Natural killer cell (primary cell): ENCODE measurements at regions not wholly inside any gene's neighbourhood (a gene's known extent, or its start where the extent isn't known, plus 50 kb on each side); places are given as distances from the start of the nearest gene placed in this dataset.

Source experiments
- ATAC-seq, 3 donors: fragments of 150-1000 bp in 2 of 3; fragments of 200-7000 bp in 1 of 3; cut with Tn5 transposase; 1 replicate in 1 of 3; 2 replicates in 2 of 3; pipeline ENCODE4 v1.10.0; 2021; ENCODE audit warnings: mild to moderate bottlenecking in 2 of 3, moderate library complexity in 2 of 3
- DNase-seq, 2 donors: peaks; one replicate each; pipeline versions ENCODE4 v3.0.0 to v3.0.0-alpha.2; 2013 to 2021; ENCODE audit warnings: mixed read lengths in 1 of 2
- H3K27ac ChIP-seq: one replicate; pipeline ENCODE4 v1.5.1; 2013; ENCODE audit warnings: mild to moderate bottlenecking, low read length
- H3K27me3 ChIP-seq: one replicate; pipeline ENCODE4 v1.6.1; 2013; ENCODE audit warnings: low read length; ENCODE audit not compliant: control insufficient read depth, insufficient read depth
- H3K36me3 ChIP-seq: one replicate; pipeline ENCODE4 v1.6.1; 2013; ENCODE audit warnings: low read length; ENCODE audit not compliant: control insufficient read depth, insufficient read depth
- H3K4me1 ChIP-seq: one replicate; pipeline ENCODE4 v1.6.1; 2013; ENCODE audit warnings: low read length; ENCODE audit not compliant: control insufficient read depth, insufficient read depth
- H3K4me3 ChIP-seq: one replicate; pipeline ENCODE4 v1.5.1; 2013; ENCODE audit warnings: low read length
- H3K9me3 ChIP-seq: one replicate; pipeline ENCODE4 v1.6.1; 2013; ENCODE audit warnings: low read length; ENCODE audit not compliant: control insufficient read depth, insufficient read depth
- H3K27ac Mint-ChIP-seq, 2 donors: one replicate each; pipeline ENCODE4 v1.8.0; 2022; ENCODE audit warnings: mild to moderate bottlenecking in 2 of 2, mixed read lengths in 2 of 2, moderate library complexity in 1 of 2
- H3K27me3 Mint-ChIP-seq, 2 donors: one replicate each; pipeline ENCODE4 v1.8.0; 2022; ENCODE audit warnings: low read depth in 2 of 2, mixed read lengths in 2 of 2
- H3K36me3 Mint-ChIP-seq: one replicate; pipeline ENCODE4 v1.8.0; 2022; ENCODE audit warnings: mixed read lengths
- H3K4me1 Mint-ChIP-seq, 2 donors: one replicate each; pipeline ENCODE4 v1.8.0; 2022; ENCODE audit warnings: mixed read lengths in 2 of 2
- H3K4me3 Mint-ChIP-seq: one replicate; pipeline ENCODE4 v1.8.0; 2022; ENCODE audit warnings: mild to moderate bottlenecking, moderate library complexity, mixed read lengths
- H3K9me3 Mint-ChIP-seq, 2 donors: one replicate each; pipeline ENCODE4 v1.8.0; 2022; ENCODE audit warnings: mixed read lengths in 2 of 2
- CTCF ChIP-seq: fragments of 200-600 bp; IDR thresholded peaks from one replicate; pipeline ENCODE4 v1.8.0; 2022; ENCODE audit warnings: antibody characterized with exemption
- WGBS: methylation state at CpG from one replicate; pipeline ENCODE4 v1.1.7; 2013; ENCODE audit warnings: missing lambda C conversion rate; ENCODE audit not compliant: insufficient coverage; 5-methylcytosine and 5-hydroxymethylcytosine counted together
- intact Hi-C: fragments of 100-400 bp; cut with micrococcal nuclease; formaldehyde crosslinking; loops from one replicate; pipeline ENCODE4 v1.14.2; 2022

DNA sequence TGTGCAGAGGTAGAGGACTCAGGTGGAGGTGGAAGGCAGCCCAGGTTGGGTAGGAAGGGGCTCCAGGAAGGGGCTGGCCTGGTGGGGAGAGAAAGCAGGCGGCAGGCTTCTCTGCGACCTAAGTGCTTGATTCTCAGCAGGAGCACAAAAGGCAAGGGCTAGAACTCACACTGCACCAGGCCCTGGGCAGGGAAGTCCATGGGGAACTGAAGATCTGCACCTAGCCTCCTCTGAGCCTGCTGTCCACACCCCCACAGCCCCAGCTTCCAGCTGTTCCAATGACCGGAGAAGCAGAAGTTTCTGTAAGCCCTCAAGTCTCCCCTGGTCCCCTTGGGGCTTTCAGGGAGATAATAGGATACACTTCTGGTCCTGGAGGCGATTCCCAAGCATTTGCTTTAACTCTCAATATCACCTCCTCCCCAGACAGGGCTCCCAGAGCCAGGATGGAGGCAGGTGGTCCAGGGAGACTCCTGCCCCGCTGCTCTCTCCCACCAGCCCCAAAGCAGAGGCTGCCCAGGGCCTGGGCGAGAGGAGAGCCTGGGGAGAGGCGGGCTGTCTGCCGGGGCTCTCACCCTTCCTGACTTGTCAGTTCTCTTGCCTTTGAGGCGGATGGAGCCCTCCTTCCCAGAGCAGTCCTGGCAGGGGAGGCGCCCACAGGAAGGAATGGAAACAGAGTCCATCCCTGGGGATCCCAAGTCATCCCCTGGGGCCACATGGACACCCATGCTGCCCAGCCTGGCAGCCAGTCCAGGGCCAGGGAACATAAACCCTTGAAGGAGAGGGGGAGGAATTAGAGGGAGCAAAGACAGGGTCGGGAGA lies 126.0 kb downstream of the RBFOX3 start:
- Mint-ChIP-seq H3K4me3 (peak overlapping the region; percentile 63), H3K4me1 (peaks cover 10 to 49% of the 10 kb centered on the region in 2 donors), H3K27ac (no peak overlapping the region), H3K27me3 (peaks cover 19 to 26% of the 10 kb centered on the region in 2 donors), H3K36me3 (no peaks in the 10 kb centered on the region), H3K9me3 (no peaks in the 10 kb centered on the region)
- TF ChIP-seq CTCF: no peak
- H3K4me3 ChIP-seq: no peak overlapping the region
- 60% methylated on average over 10 of the region's 11 CpGs for WGBS
- H3K27ac ChIP-seq: no peak overlapping the region
- DNase-seq: no peak
- peaks cover 11% of the 10 kb centered on the region for H3K27me3 ChIP-seq
- H3K4me1 ChIP-seq: no peaks in the 10 kb centered on the region
- H3K36me3 ChIP-seq: no peaks in the 10 kb centered on the region
- intact Hi-C loops: no loop called here
- ATAC-seq: no peak
- no peaks in the 10 kb centered on the region for H3K9me3 ChIP-seq

GRCh38 chr17:79483842-79484241 lies 127.0 kb downstream of the RBFOX3 start:
- peaks cover 19 to 22% of the 10 kb centered on the region in 2 donors for H3K27me3 Mint-ChIP-seq
- no peaks in the 10 kb centered on the region for H3K36me3 Mint-ChIP-seq
- H3K36me3 ChIP-seq: no peaks in the 10 kb centered on the region
- H3K4me1 ChIP-seq: no peaks in the 10 kb centered on the region
- no peak overlapping the region for H3K4me3 Mint-ChIP-seq
- DNase-seq (no peak), ATAC-seq (no peak)
- H3K4me1 Mint-ChIP-seq: peaks cover 10 to 46% of the 10 kb centered on the region in 2 donors
- intact Hi-C loops: no loop called here
- TF ChIP-seq CTCF: no peak
- no peak overlapping the region for H3K4me3 ChIP-seq
- H3K9me3 Mint-ChIP-seq: no peaks in the 10 kb centered on the region
- H3K27ac Mint-ChIP-seq: peak overlapping the region in 1 of 2 donors; percentile 59
- 48% methylated on average over 2 of the region's 5 CpGs for WGBS
- H3K27ac ChIP-seq: no peak overlapping the region
- H3K27me3 ChIP-seq: peaks cover 11% of the 10 kb centered on the region
- no peaks in the 10 kb centered on the region for H3K9me3 ChIP-seq

DNA sequence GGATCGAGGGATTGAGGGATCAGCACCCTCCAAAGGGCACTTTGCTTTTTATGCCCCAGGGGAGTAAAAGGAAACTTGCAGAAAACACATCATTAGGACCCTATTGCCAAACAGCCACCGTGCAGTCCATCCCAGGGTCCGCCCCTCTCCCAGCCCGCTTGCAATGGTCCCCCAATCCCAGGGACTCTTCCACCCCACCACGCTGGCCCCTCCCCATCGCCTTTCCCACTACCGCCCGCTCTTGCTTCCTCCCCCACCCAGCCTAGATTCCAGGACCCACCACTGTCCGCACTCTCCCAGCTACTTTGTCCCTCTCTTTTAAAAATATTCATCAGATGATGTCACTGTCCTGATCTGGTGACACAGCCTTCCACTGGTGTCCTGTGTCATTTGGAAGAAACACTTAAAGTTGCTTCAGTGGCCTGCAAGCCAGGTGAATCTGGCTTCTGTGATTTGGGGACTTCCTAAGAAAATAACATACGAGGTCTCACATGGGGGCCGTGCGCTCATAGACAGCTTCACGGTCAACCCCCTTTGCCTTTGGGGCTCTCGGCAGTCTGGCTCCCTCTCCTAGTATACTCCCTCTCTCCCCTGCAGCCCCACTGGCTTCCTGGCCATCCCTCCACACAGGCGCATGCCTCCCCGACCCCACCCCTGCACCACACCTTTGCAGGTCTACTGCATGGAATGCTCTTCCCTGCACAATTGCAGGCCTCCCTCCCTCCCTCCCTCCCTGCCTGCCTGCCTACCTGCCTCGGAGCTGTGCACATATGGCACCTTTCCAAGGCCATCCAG lies 127.9 kb downstream of the RBFOX3 start:
- Histone ChIP-seq H3K4me1 (no peaks in the 10 kb centered on the region), H3K4me3 (no peak overlapping the region), H3K36me3 (no peaks in the 10 kb centered on the region), H3K27ac (no peak overlapping the region), H3K27me3 (peaks cover 11% of the 10 kb centered on the region), H3K9me3 (no peaks in the 10 kb centered on the region)
- intact Hi-C loops: no loop called here
- ATAC-seq: no peak
- no peak for DNase-seq
- Mint-ChIP-seq H3K4me3 (no peak overlapping the region), H3K4me1 (peaks cover 10 to 46% of the 10 kb centered on the region in 2 donors), H3K9me3 (no peaks in the 10 kb centered on the region), H3K36me3 (no peaks in the 10 kb centered on the region), H3K27ac (peak overlapping the region in 1 of 2 donors; percentile 59), H3K27me3 (peaks cover 19 to 22% of the 10 kb centered on the region in 2 donors)
- TF ChIP-seq CTCF: no peak
- WGBS: 22% methylated on average over 17 of the region's 17 CpGs
